AG04450 (cell line): ENCODE measurements at regions not wholly inside any gene's neighbourhood (a gene's known extent, or its start where the extent isn't known, plus 50 kb on each side); places are given as distances from the start of the nearest gene placed in this dataset.

ENCODE experiments used
- CTCF ChIA-PET: fragments of 300-600, 350-600 bp; formaldehyde crosslinking; extraction: SDS; loops from one replicate; lab custom pipeline; 2022; ENCODE audit warnings: antibody characterized with exemption, inconsistent platforms; lab: Charles Lee
- POLR2A ChIA-PET: fragments of 350-600 bp; formaldehyde crosslinking; extraction: SDS; loops from one replicate; lab custom pipeline; 2021; ENCODE audit warnings: antibody characterized with exemption, inconsistent platforms; lab: Yijun Ruan, JAX
- DNase-seq: peaks from one replicate; pipeline ENCODE4 v3.0.0-alpha.2; 2011; ENCODE audit warnings: low read depth, low spot score
- H3K27ac ChIP-seq: one replicate; pipeline ENCODE4 v1.5.1; 2012; ENCODE audit warnings: low read depth, low read length, control low read depth
- H3K27me3 ChIP-seq: one replicate; pipeline ENCODE4 v1.6.0; 2012; ENCODE audit warnings: low read length; ENCODE audit not compliant: control insufficient read depth, insufficient read depth
- H3K4me3 ChIP-seq: 2 replicates; pipeline ENCODE4 v1.5.1; 2011; ENCODE audit warnings: mild to moderate bottlenecking, low read depth, low read length, control low read depth
- H3K9me3 ChIP-seq: 2 replicates; pipeline ENCODE4 v1.5.1; 2012; ENCODE audit warnings: low read length; ENCODE audit not compliant: control insufficient read depth, insufficient read depth
- CTCF ChIP-seq: IDR thresholded peaks from 2 replicates; pipeline ENCODE4 v1.5.1; 2011; ENCODE audit warnings: low read depth, low read length, control low read depth, inconsistent platforms

DNA sequence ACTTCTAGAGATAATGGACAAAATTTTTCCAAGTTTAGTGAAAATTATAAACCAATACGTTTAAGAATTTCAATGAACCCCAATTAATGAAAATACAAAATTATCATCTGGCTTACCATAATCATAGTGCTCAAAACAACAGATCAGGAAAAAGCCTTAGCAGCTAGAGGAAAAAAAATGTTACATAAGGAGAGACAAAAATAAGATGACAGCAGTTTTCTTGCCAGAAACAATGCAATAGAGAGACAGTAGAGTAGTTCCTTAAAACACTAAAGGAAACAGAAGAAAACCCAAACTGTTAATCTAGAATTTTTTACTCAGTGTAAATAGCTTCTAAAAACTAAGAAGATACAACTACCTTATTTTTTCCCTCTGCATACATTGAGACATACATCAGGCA, 341.7 kb upstream of the CHORDC1 start:
- Histone ChIP-seq H3K27ac (no peak overlapping the region), H3K9me3 (peaks cover 2% of the 10 kb centered on the region; the same call in 1 of the 2 replicates), H3K4me3 (no peak overlapping the region), H3K27me3 (no peaks in the 10 kb centered on the region)
- ChIA-PET CTCF (no interaction called here), POLR2A (no interaction called here)
- TF ChIP-seq CTCF: no peak
- no peak for DNase-seq

- Histone ChIP-seq H3K27ac (no peak overlapping the region), H3K27me3 (no peaks in the 10 kb centered on the region), H3K9me3 (peaks cover 8% of the 10 kb centered on the region), H3K4me3 (no peak overlapping the region)
- ChIA-PET POLR2A (no interaction called here), CTCF (interaction anchor here (0.6 kb wide), 1 partner anchor 170 kb away, joined by 3 read pairs; no protein-coding TSS in a partner anchor)
- no peak for TF ChIP-seq CTCF
- no peak for DNase-seq
These were observed 335.5 kb upstream of the CHORDC1 start for GRCh38 chr11:90558328-90558865.

- TF ChIP-seq CTCF: no peak
- POLR2A ChIA-PET: no interaction called here
- Histone ChIP-seq H3K27me3 (no peaks in the 10 kb centered on the region), H3K9me3 (peaks cover 8% of the 10 kb centered on the region), H3K4me3 (no peak overlapping the region), H3K27ac (no peak overlapping the region)
- CTCF ChIA-PET: no interaction called here
- DNase-seq: no peak
These were observed 333.8 kb upstream of the CHORDC1 start for GRCh38 chr11:90556606-90557005.

DNA sequence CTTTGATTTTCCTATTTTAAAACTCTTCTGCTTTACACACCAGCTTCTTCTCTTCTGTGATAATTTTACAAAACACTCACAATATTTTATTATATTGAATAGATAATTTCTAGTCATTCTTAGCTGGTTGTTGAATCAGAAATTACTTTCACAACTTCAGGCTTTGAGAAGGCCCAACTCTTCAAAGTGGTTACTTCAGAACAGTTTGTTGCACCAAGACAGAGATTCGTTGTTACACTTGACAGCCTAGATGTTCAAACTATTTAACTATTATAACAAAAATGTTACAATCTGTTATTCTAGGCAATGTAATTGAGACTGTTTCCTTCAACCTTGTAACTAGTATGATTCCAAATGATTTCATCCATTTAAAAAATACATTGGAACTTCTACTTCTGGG, 333.2 kb upstream of the CHORDC1 start:
- Histone ChIP-seq H3K4me3 (no peak overlapping the region), H3K27ac (no peak overlapping the region), H3K9me3 (peaks cover 8% of the 10 kb centered on the region), H3K27me3 (no peaks in the 10 kb centered on the region)
- ChIA-PET CTCF (no interaction called here), POLR2A (no interaction called here)
- TF ChIP-seq CTCF: no peak
- DNase-seq: no peak

DNA sequence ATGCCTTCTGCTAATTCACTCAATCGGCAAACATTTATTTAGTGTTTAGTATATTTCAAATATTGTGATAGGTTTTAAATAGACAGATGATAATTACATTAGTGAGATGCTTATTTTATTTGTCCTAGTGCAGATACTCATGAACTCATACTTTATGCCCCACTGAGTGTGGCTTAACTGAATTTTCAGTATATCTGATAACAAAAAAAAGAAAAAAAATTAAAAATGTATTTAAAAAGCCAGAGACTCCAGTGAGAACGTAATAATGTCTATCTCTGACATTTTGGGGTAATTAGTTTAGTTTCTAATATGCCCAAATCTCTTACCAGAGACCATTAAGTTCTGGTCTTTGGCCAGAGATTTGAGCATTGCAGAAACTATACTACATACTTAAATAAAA, 332.6 kb upstream of the CHORDC1 start:
- ChIA-PET POLR2A (no interaction called here), CTCF (no interaction called here)
- no peak for DNase-seq

More for the DNA sequence above, 332.6 kb upstream of the CHORDC1 start:
- TF ChIP-seq CTCF: no peak
- Histone ChIP-seq H3K9me3 (peaks cover 8% of the 10 kb centered on the region), H3K27me3 (no peaks in the 10 kb centered on the region), H3K27ac (no peak overlapping the region), H3K4me3 (no peak overlapping the region)
